ENCODE measurements at regions not wholly inside any gene's neighbourhood (a gene's known extent, or its start where the extent isn't known, plus 50 kb on each side); places are given as distances from the start of the nearest gene placed in this dataset.

GRCh38 chr6:76217606-76218005, 145.1 kb upstream of the IMPG1 start:
- H3K27me3 ChIP-seq = no peaks in the 10 kb centered on the region
- intact Hi-C loops (cut with DNase I) = no loop called here
- H3K9me3 ChIP-seq = no peaks in the 10 kb centered on the region
- no peak overlapping the region for H3K27ac ChIP-seq
- TF ChIP-seq POLR2A (IDR thresholded peaks at IDR 0.05) (no peak), EP300 (IDR thresholded peaks at IDR 0.05) (no peak), CTCF (IDR thresholded peaks at IDR 0.05) (no peak)
- 53 to 74% (median 60%) methylated on average over 2 of the region's 2 CpGs for whole genome bisulfite sequencing, 3 donors
- no peak for DNase-seq
- no peaks in the 10 kb centered on the region for H3K36me3 ChIP-seq
- no peak overlapping the region for H3K4me3 ChIP-seq
- no peaks in the 10 kb centered on the region for H3K4me1 ChIP-seq (ENCODE audit: insufficient read depth)

- intact Hi-C loops (cut with DNase I) = no loop called here
- no peaks in the 10 kb centered on the region for H3K4me1 ChIP-seq (ENCODE audit: insufficient read depth)
- H3K27me3 ChIP-seq = no peaks in the 10 kb centered on the region
- H3K9me3 ChIP-seq = no peaks in the 10 kb centered on the region
- no peaks in the 10 kb centered on the region for H3K36me3 ChIP-seq
- no peak overlapping the region for H3K4me3 ChIP-seq
- H3K27ac ChIP-seq = no peak overlapping the region
- 43 to 54% (median 46%) methylated on average over 4 of the region's 4 CpGs for WGBS, 3 donors
- DNase-seq = no peak
- TF ChIP-seq POLR2A (IDR thresholded peaks at IDR 0.05) = no peak
- TF ChIP-seq CTCF (IDR thresholded peaks at IDR 0.05) = no peak
- TF ChIP-seq EP300 (IDR thresholded peaks at IDR 0.05) = no peak
These were observed 142.1 kb upstream of the IMPG1 start for GRCh38 chr6:76214546-76214945.

GRCh38 chr6:76174722-76175121, 102.3 kb upstream of the IMPG1 start:
- TF ChIP-seq CTCF (IDR thresholded peaks at IDR 0.05) (no peak), EP300 (IDR thresholded peaks at IDR 0.05) (no peak), POLR2A (IDR thresholded peaks at IDR 0.05) (no peak)
- DNase-seq = no peak
- no peak overlapping the region for H3K4me3 ChIP-seq
- no peaks in the 10 kb centered on the region for H3K4me1 ChIP-seq (ENCODE audit: insufficient read depth)
- H3K9me3 ChIP-seq = no peaks in the 10 kb centered on the region
- WGBS, 3 donors = 44 to 62% (median 57%) methylated on average over 1 of the region's 1 CpG
- H3K27me3 ChIP-seq = no peaks in the 10 kb centered on the region
- no peaks in the 10 kb centered on the region for H3K36me3 ChIP-seq
- no peak overlapping the region for H3K27ac ChIP-seq
- intact Hi-C loops (cut with DNase I) = no loop called here

- Histone ChIP-seq H3K36me3 (no peaks in the 10 kb centered on the region), H3K27ac (no peak overlapping the region), H3K9me3 (no peaks in the 10 kb centered on the region), H3K4me1 (ENCODE audit: insufficient read depth) (no peaks in the 10 kb centered on the region), H3K4me3 (no peak overlapping the region), H3K27me3 (no peaks in the 10 kb centered on the region)
- 69 to 92% (median 73%) methylated on average over 1 of the region's 1 CpG for WGBS, 3 donors
- no peak for DNase-seq
- intact Hi-C loops (cut with DNase I) = no loop called here
- TF ChIP-seq POLR2A (IDR thresholded peaks at IDR 0.05) = no peak
- no peak for TF ChIP-seq EP300 (IDR thresholded peaks at IDR 0.05)
- TF ChIP-seq CTCF (IDR thresholded peaks at IDR 0.05) = no peak
These were observed 94.4 kb upstream of the IMPG1 start for GRCh38 chr6:76166874-76167273.

- intact Hi-C loops (cut with DNase I) = no loop called here
- Histone ChIP-seq H3K4me3 (no peak overlapping the region), H3K4me1 (ENCODE audit: insufficient read depth) (no peaks in the 10 kb centered on the region), H3K36me3 (no peaks in the 10 kb centered on the region), H3K9me3 (no peaks in the 10 kb centered on the region), H3K27ac (no peak overlapping the region), H3K27me3 (no peaks in the 10 kb centered on the region)
- no peak for DNase-seq
- TF ChIP-seq EP300 (IDR thresholded peaks at IDR 0.05) = no peak
- TF ChIP-seq POLR2A (IDR thresholded peaks at IDR 0.05) = no peak
- no peak for TF ChIP-seq CTCF (IDR thresholded peaks at IDR 0.05)
- WGBS, 3 donors = 71 to 87% (median 79%) methylated on average over 6 of the region's 6 CpGs
These were observed 93.8 kb upstream of the IMPG1 start for GRCh38 chr6:76166297-76166696.

Data from ovary (tissue), 7 donors.